HAP-1 (cell line): ENCODE measurements at regions not wholly inside any gene's neighbourhood (a gene's known extent, or its start where the extent isn't known, plus 50 kb on each side); places are given as distances from the start of the nearest gene placed in this dataset.

Source experiments
- DNase-seq, 2 experiments: peaks; one replicate each; pipeline ENCODE4 v3.0.0-alpha.2; 2016 to 2020; ENCODE audit warnings: low spot score in 2 of 2
- H3K27me3 ChIP-seq: fragments of 250-450 bp; sonication (Bioruptor Pico); 2 replicates; pipeline ENCODE4 v1.5.1; 2020; ENCODE audit warnings: low read depth, mild to moderate bottlenecking, moderate library complexity
- H3K36me3 ChIP-seq: fragments of 250-450 bp; sonication (Bioruptor Pico); replicated peaks from 2 replicates; pipeline ENCODE4 v1.5.1; 2020; ENCODE audit warnings: mild to moderate bottlenecking
- H3K4me1 ChIP-seq: fragments of 250-450 bp; sonication (Bioruptor Pico); 2 replicates; pipeline ENCODE4 v1.5.1; 2020; ENCODE audit warnings: mild to moderate bottlenecking
- H3K4me3 ChIP-seq: fragments of 250-450 bp; sonication (Bioruptor Pico); 2 replicates; pipeline ENCODE4 v1.5.1; 2020; ENCODE audit warnings: mild to moderate bottlenecking, moderate library complexity
- H3K9me3 ChIP-seq: fragments of 250-450 bp; sonication (Bioruptor Pico); 2 replicates; pipeline ENCODE4 v1.5.1; 2020; ENCODE audit warnings: mild to moderate bottlenecking, moderate library complexity
- in situ Hi-C: fragments of 300-500 bp; cut with MboI; formaldehyde crosslinking; loops from 3 replicates; pipeline ENCODE4 v1.14.3; 2020; ENCODE audit warnings: low sequenced_read_pairs, inconsistent platforms, mixed read lengths

DNA sequence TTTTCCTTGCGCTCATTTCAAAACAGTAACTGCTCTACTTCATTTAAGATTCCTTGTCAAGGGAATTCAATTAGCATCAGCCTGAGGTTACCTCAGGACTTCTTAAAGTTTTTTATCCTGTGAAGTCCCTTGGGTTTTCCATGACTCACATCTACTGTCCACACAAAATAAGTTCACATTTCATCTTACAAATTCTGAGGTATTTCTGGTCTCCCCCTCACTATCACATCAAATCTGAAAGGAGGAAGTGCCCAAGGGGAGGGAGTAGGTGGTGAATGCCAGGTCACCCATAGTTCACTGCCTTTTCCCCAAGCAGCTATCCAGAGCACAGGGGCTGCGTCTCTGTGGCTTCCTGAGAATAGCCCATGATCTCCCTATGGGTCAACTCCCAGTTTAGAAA, 227.1 kb upstream of the NREP start:
- H3K27me3 ChIP-seq, result no peaks in the 10 kb centered on the region
- in situ Hi-C loops, result no loop called here
- no peak for DNase-seq
- H3K36me3 ChIP-seq, result no peaks in the 10 kb centered on the region
- no peak overlapping the region for H3K4me3 ChIP-seq
- no peaks in the 10 kb centered on the region for H3K9me3 ChIP-seq
- no peaks in the 10 kb centered on the region for H3K4me1 ChIP-seq

DNA sequence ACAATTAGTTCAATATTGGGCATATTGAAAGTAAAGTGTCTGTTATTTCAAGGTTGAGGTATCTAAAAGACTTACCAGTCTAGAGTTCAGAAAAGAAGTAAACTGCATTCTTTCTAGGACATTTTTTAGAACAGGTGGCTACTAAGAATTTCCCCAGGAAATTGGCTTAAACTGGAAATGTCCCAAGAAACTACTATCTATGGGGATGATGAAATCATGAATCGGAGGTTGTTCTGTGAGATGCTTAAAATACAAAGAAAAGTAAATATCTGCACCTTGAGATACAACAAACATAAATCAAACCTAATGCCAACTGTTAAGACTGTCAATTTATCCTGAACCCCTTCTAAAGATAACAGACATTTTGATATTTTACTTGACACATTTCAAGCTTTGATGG, 226.5 kb upstream of the NREP start:
- DNase-seq, result no peak
- no peaks in the 10 kb centered on the region for H3K27me3 ChIP-seq
- no peaks in the 10 kb centered on the region for H3K4me1 ChIP-seq
- H3K36me3 ChIP-seq, result no peaks in the 10 kb centered on the region
- in situ Hi-C loops, result no loop called here
- no peak overlapping the region for H3K4me3 ChIP-seq
- H3K9me3 ChIP-seq, result no peaks in the 10 kb centered on the region

GRCh38 chr5:111977436-111977829, 220.4 kb upstream of the NREP start:
- Histone ChIP-seq H3K27me3 (no peaks in the 10 kb centered on the region), H3K9me3 (no peaks in the 10 kb centered on the region), H3K36me3 (no peaks in the 10 kb centered on the region), H3K4me1 (no peaks in the 10 kb centered on the region), H3K4me3 (no peak overlapping the region)
- in situ Hi-C loops, result no loop called here
- no peak for DNase-seq

- in situ Hi-C loops, result no loop called here
- no peak for DNase-seq
Measured at GRCh38 chr5:111976705-111977435, 219.9 kb upstream of the NREP start.

DNA sequence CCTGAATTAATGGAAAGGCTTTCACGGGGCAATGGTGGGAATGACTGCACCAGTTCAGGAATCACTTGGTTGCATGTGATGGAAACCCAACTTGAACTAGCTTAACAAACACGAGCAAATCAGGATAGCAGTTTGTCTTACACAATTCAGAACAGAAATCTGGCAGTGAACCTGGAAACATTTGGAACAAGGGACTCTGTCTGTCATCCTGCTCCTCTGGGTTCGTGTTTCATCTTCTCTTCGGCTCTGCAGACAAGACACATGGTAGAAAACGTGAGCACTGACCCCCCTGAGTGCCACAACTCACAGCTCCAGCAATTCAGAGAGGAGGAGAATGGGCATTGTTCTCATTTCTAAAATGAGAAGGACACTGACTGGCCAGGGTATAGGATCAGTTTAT, 218.1 kb upstream of the NREP start:
- DNase-seq, result no peak
- H3K4me1 ChIP-seq, result no peaks in the 10 kb centered on the region
- H3K36me3 ChIP-seq, result no peaks in the 10 kb centered on the region
- H3K27me3 ChIP-seq, result no peaks in the 10 kb centered on the region
- in situ Hi-C loops, result no loop called here
- H3K4me3 ChIP-seq, result no peak overlapping the region
- H3K9me3 ChIP-seq, result no peaks in the 10 kb centered on the region

More at GRCh38 chr5:111976705-111977435, 219.9 kb upstream of the NREP start:
- no peaks in the 10 kb centered on the region for H3K4me1 ChIP-seq
- no peaks in the 10 kb centered on the region for H3K27me3 ChIP-seq
- no peak overlapping the region for H3K4me3 ChIP-seq
- no peaks in the 10 kb centered on the region for H3K36me3 ChIP-seq
- no peaks in the 10 kb centered on the region for H3K9me3 ChIP-seq

- Histone ChIP-seq H3K4me3 (no peak overlapping the region), H3K9me3 (no peaks in the 10 kb centered on the region), H3K36me3 (no peaks in the 10 kb centered on the region), H3K27me3 (no peaks in the 10 kb centered on the region), H3K4me1 (no peaks in the 10 kb centered on the region)
- no peak for DNase-seq
- in situ Hi-C loops, result no loop called here
Measured at GRCh38 chr5:111973961-111974360, 217.0 kb upstream of the NREP start.

DNA sequence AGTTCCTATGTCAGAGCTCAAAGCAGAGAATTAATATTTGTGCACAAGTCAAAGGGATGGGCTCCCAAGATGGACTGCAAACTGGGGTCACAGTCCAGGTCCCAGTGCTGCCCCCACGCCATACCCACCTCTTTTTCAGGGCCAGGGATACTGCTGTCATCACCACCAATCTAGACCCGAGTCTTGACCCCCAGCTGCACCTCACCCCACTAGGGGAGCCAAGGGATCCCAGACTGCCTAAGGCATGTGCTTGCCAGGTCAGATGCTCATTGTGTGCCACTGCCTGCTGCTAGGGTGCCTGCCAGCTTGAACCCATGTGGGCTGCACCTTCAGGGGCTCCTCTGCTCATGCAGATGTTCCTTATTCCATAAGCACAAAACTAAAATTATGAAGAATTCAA, 215.6 kb upstream of the NREP start:
- Histone ChIP-seq H3K4me1 (no peaks in the 10 kb centered on the region), H3K4me3 (no peak overlapping the region), H3K9me3 (no peaks in the 10 kb centered on the region), H3K36me3 (no peaks in the 10 kb centered on the region), H3K27me3 (no peaks in the 10 kb centered on the region)
- DNase-seq, result no peak
- in situ Hi-C loops, result no loop called here

- in situ Hi-C loops, result no loop called here
- DNase-seq, result no peak
Measured at GRCh38 chr5:111972080-111972479, 215.1 kb upstream of the NREP start.

DNA sequence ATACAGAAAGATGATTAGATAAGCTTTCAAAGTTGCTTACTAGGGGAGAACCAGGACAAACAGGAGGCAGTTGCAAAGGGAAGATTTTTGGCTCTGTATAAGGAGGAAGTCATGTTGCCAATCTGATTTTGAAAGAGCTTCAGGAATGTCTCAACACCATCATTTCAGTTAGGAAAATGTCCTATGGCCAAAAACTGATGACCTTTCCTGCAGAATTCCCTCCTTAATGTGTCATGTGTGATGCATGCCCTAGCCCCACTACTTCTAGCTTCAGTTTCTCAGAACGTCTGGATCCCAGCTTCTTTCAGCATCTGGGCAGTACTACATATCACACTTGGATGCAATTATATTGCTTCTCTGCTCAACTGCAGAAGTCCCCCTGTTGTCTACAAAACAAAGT, 211.5 kb upstream of the NREP start:
- in situ Hi-C loops, result no loop called here
- DNase-seq, result no peak

More at GRCh38 chr5:111972080-111972479, 215.1 kb upstream of the NREP start:
- Histone ChIP-seq H3K27me3 (no peaks in the 10 kb centered on the region), H3K9me3 (no peaks in the 10 kb centered on the region), H3K36me3 (no peaks in the 10 kb centered on the region), H3K4me3 (no peak overlapping the region), H3K4me1 (no peaks in the 10 kb centered on the region)

GRCh38 chr5:111967463-111967862, 210.5 kb upstream of the NREP start:
- no peaks in the 10 kb centered on the region for H3K9me3 ChIP-seq
- DNase-seq, result no peak
- in situ Hi-C loops, result no loop called here
- H3K4me1 ChIP-seq, result no peaks in the 10 kb centered on the region
- no peaks in the 10 kb centered on the region for H3K27me3 ChIP-seq
- no peak overlapping the region for H3K4me3 ChIP-seq
- H3K36me3 ChIP-seq, result no peaks in the 10 kb centered on the region

More for the DNA sequence above, 211.5 kb upstream of the NREP start:
- Histone ChIP-seq H3K4me3 (no peak overlapping the region), H3K4me1 (no peaks in the 10 kb centered on the region), H3K27me3 (no peaks in the 10 kb centered on the region), H3K9me3 (no peaks in the 10 kb centered on the region), H3K36me3 (no peaks in the 10 kb centered on the region)

GRCh38 chr5:111966290-111966689, 209.3 kb upstream of the NREP start:
- no peak for DNase-seq
- no peaks in the 10 kb centered on the region for H3K4me1 ChIP-seq
- H3K36me3 ChIP-seq, result no peaks in the 10 kb centered on the region
- no peaks in the 10 kb centered on the region for H3K27me3 ChIP-seq
- in situ Hi-C loops, result no loop called here
- H3K9me3 ChIP-seq, result no peaks in the 10 kb centered on the region
- H3K4me3 ChIP-seq, result no peak overlapping the region

- no peaks in the 10 kb centered on the region for H3K9me3 ChIP-seq
- no peak for DNase-seq
- H3K4me1 ChIP-seq, result no peaks in the 10 kb centered on the region
- no peaks in the 10 kb centered on the region for H3K36me3 ChIP-seq
- H3K4me3 ChIP-seq, result no peak overlapping the region
- in situ Hi-C loops, result no loop called here
- no peaks in the 10 kb centered on the region for H3K27me3 ChIP-seq
Measured at GRCh38 chr5:111963555-111963954, 206.6 kb upstream of the NREP start.

GRCh38 chr5:111962906-111963305, 205.9 kb upstream of the NREP start:
- in situ Hi-C loops, result no loop called here
- Histone ChIP-seq H3K4me3 (no peak overlapping the region), H3K36me3 (no peaks in the 10 kb centered on the region), H3K27me3 (no peaks in the 10 kb centered on the region), H3K9me3 (no peaks in the 10 kb centered on the region), H3K4me1 (no peaks in the 10 kb centered on the region)
- no peak for DNase-seq

GRCh38 chr5:111961862-111962261, 204.9 kb upstream of the NREP start:
- Histone ChIP-seq H3K4me1 (no peaks in the 10 kb centered on the region), H3K4me3 (no peak overlapping the region), H3K9me3 (no peaks in the 10 kb centered on the region), H3K27me3 (no peaks in the 10 kb centered on the region), H3K36me3 (no peaks in the 10 kb centered on the region)
- DNase-seq, result no peak
- in situ Hi-C loops, result no loop called here
